Osteocyte (in vitro differentiated cells): ENCODE measurements at regions not wholly inside any gene's neighbourhood (a gene's known extent, or its start where the extent isn't known, plus 50 kb on each side); places are given as distances from the start of the nearest gene placed in this dataset.

ENCODE experiments used
- DNase-seq: peaks from one replicate; pipeline ENCODE4 v3.0.0; 2021; ENCODE audit warnings: mixed read lengths; ENCODE audit not compliant: unreplicated experiment; ENCODE audit errors: extremely low spot score
- H3K27ac Mint-ChIP-seq: one replicate; pipeline ENCODE4 v1.8.0; 2021; ENCODE audit warnings: mild to moderate bottlenecking, mixed read lengths; ENCODE audit not compliant: unreplicated experiment
- H3K27me3 Mint-ChIP-seq: one replicate; pipeline ENCODE4 v1.8.0; 2021; ENCODE audit warnings: mixed read lengths; ENCODE audit not compliant: unreplicated experiment
- H3K36me3 Mint-ChIP-seq: one replicate; pipeline ENCODE4 v1.8.0; 2021; ENCODE audit warnings: mixed read lengths; ENCODE audit not compliant: unreplicated experiment
- H3K4me1 Mint-ChIP-seq: one replicate; pipeline ENCODE4 v1.8.0; 2021; ENCODE audit warnings: mixed read lengths; ENCODE audit not compliant: unreplicated experiment
- H3K4me3 Mint-ChIP-seq: one replicate; pipeline ENCODE4 v1.8.0; 2021; ENCODE audit warnings: mild to moderate bottlenecking, moderate library complexity, mixed read lengths; ENCODE audit not compliant: unreplicated experiment
- H3K9me3 Mint-ChIP-seq: one replicate; pipeline ENCODE4 v1.8.0; 2021; ENCODE audit warnings: mixed read lengths; ENCODE audit not compliant: unreplicated experiment
- TF ChIP-seq, protein P1 (sequence below): fragments of 200-600 bp; sonication (generic); IDR thresholded peaks from 2 replicates; pipeline ENCODE4 v1.5.0; 2021; ENCODE audit warnings: antibody characterized with exemption, mild to moderate bottlenecking, moderate library complexity

GRCh38 chr3:26425076-26425475 lies 197.5 kb upstream of the LRRC3B start:
- Mint-ChIP-seq H3K27ac (no peak overlapping the region), H3K27me3 (peaks cover 4% of the 10 kb centered on the region), H3K4me3 (no peak overlapping the region), H3K9me3 (no peaks in the 10 kb centered on the region), H3K4me1 (no peaks in the 10 kb centered on the region), H3K36me3 (no peaks in the 10 kb centered on the region)
- TF ChIP-seq, protein P1, sequence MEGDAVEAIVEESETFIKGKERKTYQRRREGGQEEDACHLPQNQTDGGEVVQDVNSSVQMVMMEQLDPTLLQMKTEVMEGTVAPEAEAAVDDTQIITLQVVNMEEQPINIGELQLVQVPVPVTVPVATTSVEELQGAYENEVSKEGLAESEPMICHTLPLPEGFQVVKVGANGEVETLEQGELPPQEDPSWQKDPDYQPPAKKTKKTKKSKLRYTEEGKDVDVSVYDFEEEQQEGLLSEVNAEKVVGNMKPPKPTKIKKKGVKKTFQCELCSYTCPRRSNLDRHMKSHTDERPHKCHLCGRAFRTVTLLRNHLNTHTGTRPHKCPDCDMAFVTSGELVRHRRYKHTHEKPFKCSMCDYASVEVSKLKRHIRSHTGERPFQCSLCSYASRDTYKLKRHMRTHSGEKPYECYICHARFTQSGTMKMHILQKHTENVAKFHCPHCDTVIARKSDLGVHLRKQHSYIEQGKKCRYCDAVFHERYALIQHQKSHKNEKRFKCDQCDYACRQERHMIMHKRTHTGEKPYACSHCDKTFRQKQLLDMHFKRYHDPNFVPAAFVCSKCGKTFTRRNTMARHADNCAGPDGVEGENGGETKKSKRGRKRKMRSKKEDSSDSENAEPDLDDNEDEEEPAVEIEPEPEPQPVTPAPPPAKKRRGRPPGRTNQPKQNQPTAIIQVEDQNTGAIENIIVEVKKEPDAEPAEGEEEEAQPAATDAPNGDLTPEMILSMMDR: no peak
- DNase-seq: no peak

DNA sequence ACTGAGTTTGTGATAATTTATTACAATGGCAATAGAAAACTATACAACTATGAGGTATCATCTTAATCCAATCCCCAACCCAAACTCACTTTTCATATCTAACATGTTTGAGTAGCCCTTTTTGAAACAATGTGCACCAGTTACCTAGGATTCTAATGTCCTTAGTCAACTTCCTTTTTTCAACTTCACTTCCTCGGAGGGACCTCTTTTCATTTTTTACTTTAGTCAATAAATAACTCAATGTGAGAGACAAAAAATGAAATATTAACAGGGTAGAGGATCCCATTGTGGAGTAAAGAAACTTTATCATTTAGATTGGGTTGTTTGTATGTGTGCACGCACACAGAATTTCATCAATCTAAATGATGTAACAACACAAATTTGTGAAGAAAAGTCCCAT lies 193.6 kb upstream of the LRRC3B start:
- no peaks in the 10 kb centered on the region for H3K36me3 Mint-ChIP-seq
- peaks cover 2% of the 10 kb centered on the region for H3K9me3 Mint-ChIP-seq

DNA sequence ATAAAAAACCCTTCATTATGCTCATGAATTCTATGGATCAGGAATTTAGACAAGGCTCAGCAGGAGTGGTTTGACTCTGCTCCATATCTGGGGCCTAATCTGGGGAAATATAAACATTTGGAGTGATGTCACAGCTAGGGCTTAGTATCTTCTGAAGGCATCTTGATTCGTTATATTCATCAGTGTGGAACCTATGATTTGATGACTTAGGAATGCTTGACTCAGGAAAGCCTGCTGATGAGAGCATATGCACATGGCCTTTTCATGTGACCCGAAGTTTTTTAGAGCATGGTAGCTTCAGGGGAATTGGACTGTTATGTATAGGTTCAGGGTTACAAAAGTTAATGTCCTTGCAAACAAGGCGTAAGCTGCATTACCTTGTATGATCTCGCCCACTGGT lies 184.9 kb upstream of the LRRC3B start:
- Mint-ChIP-seq H3K27me3 (no peaks in the 10 kb centered on the region), H3K27ac (peak overlapping the region; percentile 5), H3K36me3 (no peaks in the 10 kb centered on the region), H3K4me1 (peaks cover 3% of the 10 kb centered on the region), H3K4me3 (no peak overlapping the region), H3K9me3 (peaks cover 8% of the 10 kb centered on the region)
- DNase-seq: no peak
- TF ChIP-seq, protein P1: no peak

More for the DNA sequence above, 193.6 kb upstream of the LRRC3B start:
- no peak overlapping the region for H3K4me3 Mint-ChIP-seq
- no peaks in the 10 kb centered on the region for H3K4me1 Mint-ChIP-seq
- TF ChIP-seq, protein P1: no peak
- no peaks in the 10 kb centered on the region for H3K27me3 Mint-ChIP-seq
- H3K27ac Mint-ChIP-seq: no peak overlapping the region
- DNase-seq: no peak

DNA sequence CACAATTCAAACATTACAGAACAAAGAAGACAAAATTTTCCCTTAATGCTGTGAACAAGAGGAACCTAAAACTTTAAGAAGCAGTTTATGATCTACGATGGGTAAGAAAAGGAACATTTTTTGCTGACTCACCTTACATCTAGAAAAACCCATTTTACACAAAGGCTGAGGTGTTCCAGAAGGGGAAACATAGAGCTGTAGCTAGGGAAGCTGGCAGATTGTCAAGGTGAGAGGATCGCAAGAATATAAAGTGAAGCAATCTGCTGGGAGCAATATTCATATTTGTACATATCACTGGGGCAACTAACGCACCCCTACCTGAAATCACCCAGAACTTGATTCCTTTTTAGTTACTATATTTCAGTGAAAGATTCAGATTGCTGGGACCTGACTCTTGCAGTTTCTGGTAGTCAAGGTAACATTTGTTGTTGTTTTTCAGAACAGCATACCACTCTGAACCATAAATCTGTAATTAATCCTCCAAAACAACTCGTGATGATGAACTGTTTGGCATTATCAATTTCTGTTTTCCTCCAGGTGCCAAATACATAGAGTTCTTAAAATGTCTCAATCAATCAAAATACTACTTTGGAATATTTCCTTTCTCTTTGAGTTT lies 184.1 kb upstream of the LRRC3B start:
- Mint-ChIP-seq H3K4me3 (no peak overlapping the region), H3K27me3 (no peaks in the 10 kb centered on the region), H3K4me1 (peaks cover 3% of the 10 kb centered on the region), H3K36me3 (no peaks in the 10 kb centered on the region), H3K9me3 (peaks cover 8% of the 10 kb centered on the region), H3K27ac (no peak overlapping the region)
- TF ChIP-seq, protein P1: no peak
- DNase-seq: no peak

GRCh38 chr3:26438981-26439884 lies 183.3 kb upstream of the LRRC3B start:
- Mint-ChIP-seq H3K27ac (no peak overlapping the region), H3K27me3 (no peaks in the 10 kb centered on the region), H3K36me3 (no peaks in the 10 kb centered on the region), H3K4me3 (no peak overlapping the region), H3K4me1 (peaks cover 3% of the 10 kb centered on the region), H3K9me3 (peaks cover 5% of the 10 kb centered on the region)
- DNase-seq: no peak
- TF ChIP-seq, protein P1: no peak
